Breast epithelium (tissue), 3 donors: ENCODE measurements at regions not wholly inside any gene's neighbourhood (a gene's known extent, or its start where the extent isn't known, plus 50 kb on each side); places are given as distances from the start of the nearest gene placed in this dataset.

ENCODE experiments used
- CTCF ChIP-seq, 3 donors: fragments of 450-650 bp; IDR thresholded peaks; one replicate each; pipeline ENCODE4 v1.5.1; 2016 to 2017; ENCODE audit warnings: antibody characterized with exemption in 3 of 3, mild to moderate bottlenecking in 3 of 3, moderate library complexity in 3 of 3
- POLR2A ChIP-seq: fragments of 450-650 bp; IDR thresholded peaks from one replicate; pipeline ENCODE4 v1.6.1; 2016; ENCODE audit warnings: antibody characterized with exemption, mild to moderate bottlenecking, moderate library complexity
- POLR2AphosphoS5 ChIP-seq, 3 donors: sonication (generic); formaldehyde crosslinking; IDR thresholded peaks; one replicate each; pipeline ENCODE4 v1.6.1; 2017; ENCODE audit warnings: antibody characterized with exemption in 3 of 3

- TF ChIP-seq POLR2A (no peak), CTCF (IDR thresholded peaks at IDR 0.05) (no peak), POLR2AphosphoS5 (IDR thresholded peaks at IDR 0.05) (no peak)
Measured at GRCh38 chr13:67725999-67726398, 495.9 kb upstream of the PCDH9 start.
